HL-60 (cell line): ENCODE measurements at regions not wholly inside any gene's neighbourhood (a gene's known extent, or its start where the extent isn't known, plus 50 kb on each side); places are given as distances from the start of the nearest gene placed in this dataset.

Experiments
- CTCF ChIP-seq: IDR thresholded peaks from one replicate; pipeline ENCODE4 v1.5.1; 2011; ENCODE audit warnings: low read length, control low read depth, inconsistent platforms; ENCODE audit not compliant: insufficient read depth
- GABPA ChIP-seq: IDR thresholded peaks from 2 replicates; pipeline ENCODE4 v1.6.1; 2012; ENCODE audit warnings: low read depth

- TF ChIP-seq CTCF, result no peak
- TF ChIP-seq GABPA, result no peak
Measured at GRCh38 chr2:23204685-23205242, 180.2 kb upstream of the KLHL29 start.
